ENCODE measurements at regions not wholly inside any gene's neighbourhood (a gene's known extent, or its start where the extent isn't known, plus 50 kb on each side); places are given as distances from the start of the nearest gene placed in this dataset.

DNA sequence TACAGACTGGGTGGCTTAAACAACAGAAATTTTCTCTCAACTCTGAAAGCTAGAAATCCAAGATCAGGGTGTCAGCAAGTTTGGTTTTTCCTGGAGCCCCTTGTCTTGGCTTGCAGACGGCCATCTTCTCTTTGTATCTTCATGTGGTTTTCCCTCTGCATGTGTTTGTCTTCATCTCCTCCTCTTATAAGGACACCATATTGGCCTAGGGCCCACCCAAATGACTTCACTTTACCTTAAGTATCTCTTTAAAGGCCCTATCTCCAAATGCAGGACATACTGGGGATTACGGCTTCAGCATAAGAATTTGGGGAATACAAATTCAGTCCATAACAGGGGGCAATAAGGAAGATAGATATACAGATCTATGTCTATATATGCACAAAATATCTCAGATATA lies 187.9 kb downstream of the MTCL1 start (continued):
- TF ChIP-seq CEBPZ (IDR thresholded peaks at IDR 0.05; ENCODE audit: borderline replicate concordance, low read depth, low read length) (no peak), ETS1 (conservative IDR thresholded peaks at IDR 0.05; ENCODE audit: control insufficient read depth, low read depth, low read length) (no peak), ILK (tag; IDR thresholded peaks at IDR 0.05; ENCODE audit: borderline replicate concordance, low read depth) (no peak), CAMTA2 (CRISPR knock-in tag; conservative IDR thresholded peaks at IDR 0.05) (no peak), ZNF589 (CRISPR knock-in tag; IDR thresholded peaks at IDR 0.05; ENCODE audit: low read depth) (peak; percentile 79; the same call in 1 of the 2 replicates), SAFB (IDR thresholded peaks at IDR 0.05; ENCODE audit: borderline replicate concordance, low read depth, low read length) (no peak), TEAD4 (IDR thresholded peaks at IDR 0.05; ENCODE audit: low read length) (0 out of 2 replicates have a peak, but pooled peaks have one; percentile 33), TEAD4 (CRISPR knock-in tag; IDR thresholded peaks at IDR 0.05; ENCODE audit: borderline replicate concordance) (no peak), ZNF655 (CRISPR knock-in tag; IDR thresholded peaks at IDR 0.05) (no peak), CBX3 (IDR thresholded peaks at IDR 0.05; ENCODE audit: borderline replicate concordance in 1 of 2, low read length in 2 of 2) (peak in 1 of 2 experiments; percentile 47; a peak in 1 of 3 replicates), NONO (IDR thresholded peaks at IDR 0.05; ENCODE audit: low read depth in 2 of 2, low read length in 1 of 2) (no peak), RAD51 (IDR thresholded peaks at IDR 0.05; ENCODE audit: borderline replicate concordance, low read depth) (no peak), WHSC1 (IDR thresholded peaks at IDR 0.05; ENCODE audit: low read length) (no peak), ETV1 (tag; conservative IDR thresholded peaks at IDR 0.05; ENCODE audit: low read depth) (0 out of 2 replicates have a peak, but pooled peaks have one; percentile 33), POLR2AphosphoS2 (IDR thresholded peaks at IDR 0.05; ENCODE audit: low read length) (no peak), SMARCA5 (IDR thresholded peaks at IDR 0.05) (no peak), GATAD2A (IDR thresholded peaks at IDR 0.05) (0 out of 2 replicates have a peak, but pooled peaks have one; percentile 62), JUND (IDR thresholded peaks at IDR 0.05; ENCODE audit: borderline replicate concordance, low read depth, low read length) (no peak; the same call in 1 of the 2 replicates), JUND (tag; IDR thresholded peaks at IDR 0.05; ENCODE audit: borderline replicate concordance, low read depth, low read length) (peak; percentile 63; the same call in 1 of the 3 replicates), SREBF2 (CRISPR knock-in tag; IDR thresholded peaks at IDR 0.05) (no peak), EP300 (IDR thresholded peaks at IDR 0.05; ENCODE audit: low read length) (no peak; the same call in 1 of the 2 replicates), ELF2 (CRISPR knock-in tag; IDR thresholded peaks at IDR 0.05) (no peak), ERF (CRISPR knock-in tag; IDR thresholded peaks at IDR 0.05) (no peak), YBX1 (IDR thresholded peaks at IDR 0.05) (no peak)
- TF ChIP-seq, protein P1, sequence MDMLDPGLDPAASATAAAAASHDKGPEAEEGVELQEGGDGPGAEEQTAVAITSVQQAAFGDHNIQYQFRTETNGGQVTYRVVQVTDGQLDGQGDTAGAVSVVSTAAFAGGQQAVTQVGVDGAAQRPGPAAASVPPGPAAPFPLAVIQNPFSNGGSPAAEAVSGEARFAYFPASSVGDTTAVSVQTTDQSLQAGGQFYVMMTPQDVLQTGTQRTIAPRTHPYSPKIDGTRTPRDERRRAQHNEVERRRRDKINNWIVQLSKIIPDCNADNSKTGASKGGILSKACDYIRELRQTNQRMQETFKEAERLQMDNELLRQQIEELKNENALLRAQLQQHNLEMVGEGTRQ (CRISPR knock-in tag; IDR thresholded peaks at IDR 0.05), result no peak

All from K562 (cell line).